Panc1 (cell line): ENCODE measurements at regions not wholly inside any gene's neighbourhood (a gene's known extent, or its start where the extent isn't known, plus 50 kb on each side); places are given as distances from the start of the nearest gene placed in this dataset.

Experiments
- POLR2AphosphoS5 ChIP-seq: IDR thresholded peaks from 2 replicates; pipeline ENCODE4 v1.6.1; 2012; ENCODE audit warnings: mild to moderate bottlenecking, low read depth, low read length, moderate library complexity
- SIN3A ChIP-seq: IDR thresholded peaks from 2 replicates; pipeline ENCODE4 v1.6.1; 2012; ENCODE audit warnings: low read depth, mild to moderate bottlenecking, low read length, moderate library complexity, borderline replicate concordance; ENCODE audit not compliant: insufficient read depth
- TCF7L2 ChIP-seq: IDR thresholded peaks from 2 replicates; pipeline ENCODE4 v1.6.1; 2011; ENCODE audit warnings: mild to moderate bottlenecking, low read depth, low read length, inconsistent platforms
- TF ChIP-seq, protein P1 (sequence below), 2 experiments: IDR thresholded peaks; 2 replicates each; pipeline ENCODE4 v1.6.1; 2011 to 2012; ENCODE audit warnings: low read depth in 2 of 2, control low read depth in 1 of 2, low read length in 1 of 2, mild to moderate bottlenecking in 1 of 2, moderate library complexity in 1 of 2; ENCODE audit not compliant: insufficient read depth in 1 of 2
- TF ChIP-seq, protein P2 (sequence below): fragments of 450-650 bp; IDR thresholded peaks from 2 replicates; pipeline ENCODE4 v1.5.1; 2017; ENCODE audit warnings: mild to moderate bottlenecking

DNA sequence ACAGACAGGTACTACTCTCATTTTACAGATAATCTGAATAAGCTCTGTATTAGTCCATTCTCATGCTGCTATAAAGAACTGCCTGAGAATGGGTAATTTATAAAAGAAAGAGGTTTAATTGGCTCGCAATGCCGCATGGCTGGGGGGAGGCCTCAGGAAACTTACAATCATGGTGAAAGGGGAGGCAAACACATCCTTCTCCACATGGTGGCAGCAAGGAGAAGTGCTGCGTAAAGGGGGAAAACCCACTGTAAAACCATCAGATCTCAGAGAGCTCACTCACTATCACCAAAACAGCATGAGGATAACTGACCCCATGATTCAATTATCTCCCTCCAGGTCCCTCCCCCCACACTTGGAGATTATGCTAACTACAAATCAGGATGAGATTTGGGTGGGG is 254.4 kb downstream of the KCNE4 start:
- TF ChIP-seq POLR2AphosphoS5 (no peak), TCF7L2 (no peak), SIN3A (no peak)
- TF ChIP-seq, protein P1, sequence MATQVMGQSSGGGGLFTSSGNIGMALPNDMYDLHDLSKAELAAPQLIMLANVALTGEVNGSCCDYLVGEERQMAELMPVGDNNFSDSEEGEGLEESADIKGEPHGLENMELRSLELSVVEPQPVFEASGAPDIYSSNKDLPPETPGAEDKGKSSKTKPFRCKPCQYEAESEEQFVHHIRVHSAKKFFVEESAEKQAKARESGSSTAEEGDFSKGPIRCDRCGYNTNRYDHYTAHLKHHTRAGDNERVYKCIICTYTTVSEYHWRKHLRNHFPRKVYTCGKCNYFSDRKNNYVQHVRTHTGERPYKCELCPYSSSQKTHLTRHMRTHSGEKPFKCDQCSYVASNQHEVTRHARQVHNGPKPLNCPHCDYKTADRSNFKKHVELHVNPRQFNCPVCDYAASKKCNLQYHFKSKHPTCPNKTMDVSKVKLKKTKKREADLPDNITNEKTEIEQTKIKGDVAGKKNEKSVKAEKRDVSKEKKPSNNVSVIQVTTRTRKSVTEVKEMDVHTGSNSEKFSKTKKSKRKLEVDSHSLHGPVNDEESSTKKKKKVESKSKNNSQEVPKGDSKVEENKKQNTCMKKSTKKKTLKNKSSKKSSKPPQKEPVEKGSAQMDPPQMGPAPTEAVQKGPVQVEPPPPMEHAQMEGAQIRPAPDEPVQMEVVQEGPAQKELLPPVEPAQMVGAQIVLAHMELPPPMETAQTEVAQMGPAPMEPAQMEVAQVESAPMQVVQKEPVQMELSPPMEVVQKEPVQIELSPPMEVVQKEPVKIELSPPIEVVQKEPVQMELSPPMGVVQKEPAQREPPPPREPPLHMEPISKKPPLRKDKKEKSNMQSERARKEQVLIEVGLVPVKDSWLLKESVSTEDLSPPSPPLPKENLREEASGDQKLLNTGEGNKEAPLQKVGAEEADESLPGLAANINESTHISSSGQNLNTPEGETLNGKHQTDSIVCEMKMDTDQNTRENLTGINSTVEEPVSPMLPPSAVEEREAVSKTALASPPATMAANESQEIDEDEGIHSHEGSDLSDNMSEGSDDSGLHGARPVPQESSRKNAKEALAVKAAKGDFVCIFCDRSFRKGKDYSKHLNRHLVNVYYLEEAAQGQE (IDR thresholded peaks at IDR 0.05; ENCODE audit: insufficient read depth in 1 of 2, low read depth in 2 of 2, low read length in 1 of 2) = no peak
- TF ChIP-seq, protein P2, sequence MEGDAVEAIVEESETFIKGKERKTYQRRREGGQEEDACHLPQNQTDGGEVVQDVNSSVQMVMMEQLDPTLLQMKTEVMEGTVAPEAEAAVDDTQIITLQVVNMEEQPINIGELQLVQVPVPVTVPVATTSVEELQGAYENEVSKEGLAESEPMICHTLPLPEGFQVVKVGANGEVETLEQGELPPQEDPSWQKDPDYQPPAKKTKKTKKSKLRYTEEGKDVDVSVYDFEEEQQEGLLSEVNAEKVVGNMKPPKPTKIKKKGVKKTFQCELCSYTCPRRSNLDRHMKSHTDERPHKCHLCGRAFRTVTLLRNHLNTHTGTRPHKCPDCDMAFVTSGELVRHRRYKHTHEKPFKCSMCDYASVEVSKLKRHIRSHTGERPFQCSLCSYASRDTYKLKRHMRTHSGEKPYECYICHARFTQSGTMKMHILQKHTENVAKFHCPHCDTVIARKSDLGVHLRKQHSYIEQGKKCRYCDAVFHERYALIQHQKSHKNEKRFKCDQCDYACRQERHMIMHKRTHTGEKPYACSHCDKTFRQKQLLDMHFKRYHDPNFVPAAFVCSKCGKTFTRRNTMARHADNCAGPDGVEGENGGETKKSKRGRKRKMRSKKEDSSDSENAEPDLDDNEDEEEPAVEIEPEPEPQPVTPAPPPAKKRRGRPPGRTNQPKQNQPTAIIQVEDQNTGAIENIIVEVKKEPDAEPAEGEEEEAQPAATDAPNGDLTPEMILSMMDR = peak; percentile 57
